ENCODE measurements at regions not wholly inside any gene's neighbourhood (a gene's known extent, or its start where the extent isn't known, plus 50 kb on each side); places are given as distances from the start of the nearest gene placed in this dataset.

GRCh38 chr18:5091741-5092140 lies 105.3 kb downstream of the AKAIN1 start:
- DNase-seq (ENCODE audit: low read depth, low spot score) = no peak

- DNase-seq (ENCODE audit: low read depth, low spot score) = no peak
Observed at GRCh38 chr18:5075297-5075696, 121.8 kb downstream of the AKAIN1 start.

- no peak for DNase-seq (ENCODE audit: low read depth, low spot score)
Observed at GRCh38 chr18:5073026-5073944, 123.8 kb downstream of the AKAIN1 start.

- DNase-seq (ENCODE audit: low read depth, low spot score) = no peak
Observed at GRCh38 chr18:5068851-5069250, 128.2 kb downstream of the AKAIN1 start.

- DNase-seq (ENCODE audit: low read depth, low spot score) = no peak
Observed at GRCh38 chr18:5066380-5066977, 130.6 kb downstream of the AKAIN1 start.

GRCh38 chr18:5065615-5066014 lies 131.4 kb downstream of the AKAIN1 start:
- DNase-seq (ENCODE audit: low read depth, low spot score) = no peak

- DNase-seq (ENCODE audit: low read depth, low spot score) = no peak
Observed at GRCh38 chr18:5064841-5065370, 132.2 kb downstream of the AKAIN1 start.

- DNase-seq (ENCODE audit: low read depth, low spot score) = no peak
Observed at GRCh38 chr18:5061785-5062184, 135.3 kb downstream of the AKAIN1 start.

GRCh38 chr18:5060543-5060942 lies 136.5 kb downstream of the AKAIN1 start:
- DNase-seq (ENCODE audit: low read depth, low spot score) = no peak

GRCh38 chr18:5059696-5060032 lies 137.4 kb downstream of the AKAIN1 start:
- no peak for DNase-seq (ENCODE audit: low read depth, low spot score)

- no peak for DNase-seq (ENCODE audit: low read depth, low spot score)
Observed at GRCh38 chr18:5058768-5059695, 138.0 kb downstream of the AKAIN1 start.

- no peak for DNase-seq (ENCODE audit: low read depth, low spot score)
Observed at GRCh38 chr18:5057386-5058348, 139.4 kb downstream of the AKAIN1 start.

GRCh38 chr18:5052491-5052890 lies 144.6 kb downstream of the AKAIN1 start:
- DNase-seq (ENCODE audit: low read depth, low spot score) = no peak

- no peak for DNase-seq (ENCODE audit: low read depth, low spot score)
Observed at GRCh38 chr18:5051207-5051606, 145.8 kb downstream of the AKAIN1 start.

GRCh38 chr18:5049124-5049523 lies 147.9 kb downstream of the AKAIN1 start:
- no peak for DNase-seq (ENCODE audit: low read depth, low spot score)

- no peak for DNase-seq (ENCODE audit: low read depth, low spot score)
Observed at GRCh38 chr18:5040476-5040875, 156.6 kb downstream of the AKAIN1 start.

- no peak for DNase-seq (ENCODE audit: low read depth, low spot score)
Observed at GRCh38 chr18:5036523-5036922, 160.5 kb downstream of the AKAIN1 start.

GRCh38 chr18:5031216-5031615 lies 165.8 kb downstream of the AKAIN1 start:
- DNase-seq (ENCODE audit: low read depth, low spot score) = no peak

- DNase-seq (ENCODE audit: low read depth, low spot score) = no peak
Observed at GRCh38 chr18:5030636-5031035, 166.4 kb downstream of the AKAIN1 start.

GRCh38 chr18:5029592-5029991 lies 167.5 kb downstream of the AKAIN1 start:
- DNase-seq (ENCODE audit: low read depth, low spot score) = no peak

- no peak for DNase-seq (ENCODE audit: low read depth, low spot score)
Observed at GRCh38 chr18:5024741-5025140, 172.3 kb downstream of the AKAIN1 start.
